GM23338 (cell line): ENCODE measurements at regions not wholly inside any gene's neighbourhood (a gene's known extent, or its start where the extent isn't known, plus 50 kb on each side); places are given as distances from the start of the nearest gene placed in this dataset.

ENCODE experiments used
- ATAC-seq: fragments of 200-7000 bp; cut with Tn5 transposase; 3 replicates; pipeline ENCODE4 v1.9.1; 2020
- DNase-seq: peaks from one replicate; pipeline ENCODE4 v3.0.0-alpha.2; 2015; ENCODE audit warnings: low spot score
- H2AFZ ChIP-seq: fragments of 200-600 bp; sonication (generic); 2 replicates; pipeline ENCODE4 v1.8.0; 2016; ENCODE audit warnings: antibody characterized with exemption, mild to moderate bottlenecking, moderate library complexity
- H3F3A ChIP-seq: fragments of 200-600 bp; sonication (generic); replicated peaks from 2 replicates; pipeline ENCODE4 v1.8.0; 2017; ENCODE audit warnings: antibody characterized with exemption, mixed run types, low read depth
- H3K27ac ChIP-seq: fragments of 200-600 bp; sonication (generic); 2 replicates; pipeline ENCODE4 v1.6.1; 2016; ENCODE audit warnings: low read depth
- H3K27me3 ChIP-seq: fragments of 200-600 bp; sonication (generic); 2 replicates; pipeline ENCODE4 v1.8.0; 2016; ENCODE audit warnings: mild to moderate bottlenecking, mixed run types, moderate library complexity; ENCODE audit not compliant: insufficient read depth
- H3K36me3 ChIP-seq: fragments of 200-600 bp; sonication (generic); 2 replicates; pipeline ENCODE4 v1.8.0; 2016; ENCODE audit warnings: mild to moderate bottlenecking; ENCODE audit not compliant: insufficient read depth
- H3K4me1 ChIP-seq: fragments of 200-600 bp; sonication (generic); 2 replicates; pipeline ENCODE4 v1.8.0; 2016; ENCODE audit warnings: mild to moderate bottlenecking, moderate library complexity; ENCODE audit not compliant: insufficient read depth
- H3K4me2 ChIP-seq: fragments of 200-600 bp; sonication (generic); 2 replicates; pipeline ENCODE4 v1.7.1; 2017; ENCODE audit warnings: mixed run types
- H3K4me3 ChIP-seq: fragments of 200-600 bp; sonication (generic); 2 replicates; pipeline ENCODE4 v1.6.1; 2016; ENCODE audit warnings: mixed run types
- H3K79me2 ChIP-seq: fragments of 200-600 bp; sonication (generic); replicated peaks from 2 replicates; pipeline ENCODE4 v1.8.0; 2017; ENCODE audit warnings: mild to moderate bottlenecking; ENCODE audit not compliant: insufficient read depth
- H3K9me2 ChIP-seq: fragments of 200-600 bp; sonication (generic); 2 replicates; pipeline ENCODE4 v1.8.0; 2017; ENCODE audit not compliant: insufficient read depth
- H4K20me1 ChIP-seq: fragments of 200-600 bp; sonication (generic); replicated peaks from 2 replicates; pipeline ENCODE4 v1.8.0; 2017; ENCODE audit warnings: mild to moderate bottlenecking; ENCODE audit not compliant: insufficient read depth
- H3K27ac Mint-ChIP-seq: 2 replicates; pipeline ENCODE4 v1.8.0; 2020; ENCODE audit warnings: inconsistent platforms, mild to moderate bottlenecking, moderate library complexity, mixed read lengths
- H3K27me3 Mint-ChIP-seq: 3 replicates; pipeline ENCODE4 v1.8.0; 2022; ENCODE audit warnings: low read depth, mild to moderate bottlenecking, moderate library complexity, mixed read lengths, inconsistent platforms; ENCODE audit not compliant: insufficient read depth, poor library complexity
- H3K36me3 Mint-ChIP-seq: 3 replicates; pipeline ENCODE4 v1.8.0; 2021; ENCODE audit warnings: low read depth, mild to moderate bottlenecking, inconsistent platforms, moderate library complexity, mixed read lengths
- H3K4me1 Mint-ChIP-seq: 3 replicates; pipeline ENCODE4 v1.8.0; 2020; ENCODE audit warnings: mild to moderate bottlenecking, inconsistent platforms, mixed read lengths
- H3K4me3 Mint-ChIP-seq: 3 replicates; pipeline ENCODE4 v1.8.0; 2021; ENCODE audit warnings: moderate library complexity, mild to moderate bottlenecking, inconsistent platforms, mixed read lengths
- H3K9me3 Mint-ChIP-seq: 3 replicates; pipeline ENCODE4 v1.8.0; 2020; ENCODE audit warnings: moderate library complexity, mild to moderate bottlenecking, inconsistent platforms, mixed read lengths
- CREB1 ChIP-seq: fragments of 250-450 bp; sonication (Bioruptor Pico); IDR thresholded peaks from 2 replicates; pipeline ENCODE4 v1.5.0; 2020; ENCODE audit warnings: low read depth, mild to moderate bottlenecking, moderate library complexity
- CTCF ChIP-seq, 2 experiments: fragments of 200-600 bp in 1 of 2; sonication (generic) in 1 of 2; conservative IDR thresholded peaks; 2 replicates each; pipeline versions ENCODE4 v1.5.1 to v1.6.1; 2016 to 2017; ENCODE audit warnings: antibody characterized with exemption in 2 of 2, low read depth in 2 of 2, mild to moderate bottlenecking in 2 of 2, moderate library complexity in 1 of 2
- ETS1 ChIP-seq: IDR thresholded peaks from 2 replicates; pipeline ENCODE4 v1.6.1; 2016; ENCODE audit warnings: antibody characterized with exemption
- EZH2 ChIP-seq: fragments of 200-600 bp; sonication (generic); IDR thresholded peaks from one replicate; pipeline ENCODE4 v1.8.0; 2017; ENCODE audit warnings: antibody characterized with exemption, mild to moderate bottlenecking, low read depth; ENCODE audit not compliant: unreplicated experiment
- EZH2phosphoT487 ChIP-seq: fragments of 200-600 bp; sonication (generic); IDR thresholded peaks from one replicate; pipeline ENCODE4 v1.8.1; 2018; ENCODE audit warnings: antibody characterized with exemption; ENCODE audit not compliant: unreplicated experiment
- JUNB ChIP-seq: IDR thresholded peaks from one replicate; pipeline ENCODE4 v1.6.1; 2016; ENCODE audit warnings: antibody characterized with exemption; ENCODE audit not compliant: unreplicated experiment
- NANOG ChIP-seq: IDR thresholded peaks from 2 replicates; pipeline ENCODE4 v1.6.1; 2016; ENCODE audit warnings: antibody characterized with exemption, borderline replicate concordance
- REST ChIP-seq: IDR thresholded peaks from one replicate; pipeline ENCODE4 v1.6.1; 2018; ENCODE audit warnings: antibody characterized with exemption; ENCODE audit not compliant: unreplicated experiment
- STAT1 ChIP-seq: IDR thresholded peaks from one replicate; pipeline ENCODE4 v1.6.1; 2016; ENCODE audit warnings: antibody characterized with exemption; ENCODE audit not compliant: unreplicated experiment
- ZNF114 ChIP-seq: fragments of 250-450 bp; sonication (Bioruptor Pico); IDR thresholded peaks from 2 replicates; pipeline ENCODE4 v1.5.0; 2020; ENCODE audit warnings: mild to moderate bottlenecking, moderate library complexity
- ZNF331 ChIP-seq: fragments of 250-450 bp; sonication (Bioruptor Pico); IDR thresholded peaks from 2 replicates; pipeline ENCODE4 v1.5.0; 2020; ENCODE audit warnings: low read depth, mild to moderate bottlenecking, moderate library complexity

GRCh38 chr16:72530434-72530833 is 358.5 kb upstream of the PMFBP1 start:
- H3K4me2 ChIP-seq = no peak overlapping the region
- Mint-ChIP-seq H3K4me3 (no peak overlapping the region), H3K36me3 (peaks cover 36% of the 10 kb centered on the region; the same call in 2 of the 3 replicates), H3K4me1 (no peaks in the 10 kb centered on the region), H3K27ac (no peak overlapping the region), H3K27me3 (peaks cover 10% of the 10 kb centered on the region), H3K9me3 (peaks cover 48% of the 10 kb centered on the region)
- no peak overlapping the region for H3K27ac ChIP-seq
- no peak overlapping the region for H3K4me3 ChIP-seq
- H3K27me3 ChIP-seq = no peaks in the 10 kb centered on the region
- H2AFZ ChIP-seq = no peak overlapping the region
- H4K20me1 ChIP-seq = no peaks in the 10 kb centered on the region
- DNase-seq (peak; percentile 17), ATAC-seq (no peak)
- no peaks in the 10 kb centered on the region for H3K36me3 ChIP-seq
- H3F3A ChIP-seq = no peaks in the 10 kb centered on the region
- TF ChIP-seq ZNF331 (CRISPR knock-in tag) = no peak
- TF ChIP-seq CTCF (conservative IDR thresholded peaks at IDR 0.05; ENCODE audit: low read depth in 2 of 2) = peak in 1 of 2 experiments; percentile 27; a peak in 1 of 4 replicates
- TF ChIP-seq ZNF114 (CRISPR knock-in tag) = no peak
- TF ChIP-seq REST = no peak
- H3K4me1 ChIP-seq = no peaks in the 10 kb centered on the region
- H3K9me2 ChIP-seq = 0 out of 2 replicates have a peak, but pooled peaks cover 2% of the 10 kb centered on the region
- no peaks in the 10 kb centered on the region for H3K79me2 ChIP-seq

GRCh38 chr16:72523087-72523486 is 351.1 kb upstream of the PMFBP1 start:
- H2AFZ ChIP-seq = no peak overlapping the region
- H3K36me3 Mint-ChIP-seq = peaks cover 42% of the 10 kb centered on the region
- no peaks in the 10 kb centered on the region for H3K4me1 Mint-ChIP-seq
- no peak overlapping the region for H3K27ac ChIP-seq
- no peaks in the 10 kb centered on the region for H3K79me2 ChIP-seq
- peaks cover 10% of the 10 kb centered on the region; the same call in 1 of the 2 replicates for H3K36me3 ChIP-seq
- H4K20me1 ChIP-seq = no peaks in the 10 kb centered on the region
- H3K27me3 Mint-ChIP-seq = no peaks in the 10 kb centered on the region
- H3F3A ChIP-seq = no peaks in the 10 kb centered on the region
- H3K4me3 Mint-ChIP-seq = no peak overlapping the region
- DNase-seq (no peak), ATAC-seq (no peak)
- peaks cover 48% of the 10 kb centered on the region for H3K9me3 Mint-ChIP-seq
- no peak overlapping the region for H3K4me3 ChIP-seq
- no peak overlapping the region for H3K27ac Mint-ChIP-seq
- no peaks in the 10 kb centered on the region for H3K9me2 ChIP-seq
- no peak overlapping the region for H3K4me2 ChIP-seq
- no peaks in the 10 kb centered on the region for H3K27me3 ChIP-seq
- H3K4me1 ChIP-seq = no peaks in the 10 kb centered on the region
- TF ChIP-seq JUNB (no peak), REST (no peak), EZH2 (no peak), CTCF (conservative IDR thresholded peaks at IDR 0.05; ENCODE audit: low read depth in 2 of 2) (no peak), ZNF331 (CRISPR knock-in tag) (no peak), CREB1 (no peak), EZH2phosphoT487 (no peak), STAT1 (no peak), ETS1 (no peak), NANOG (no peak)
